DMS53 treated with DMSO at 0.1 percent for 48 hours (cell line): ENCODE measurements at regions not wholly inside any gene's neighbourhood (a gene's known extent, or its start where the extent isn't known, plus 50 kb on each side); places are given as distances from the start of the nearest gene placed in this dataset.
A peak's percentile ranks its signal among the peaks of the same experiment; 100 is the strongest.
"Not testable (repeated sequence)": the region's sequence is repeated elsewhere in the genome, so short reads cannot be mapped to it uniquely, and the experiment has no call there.

Experiments
- DNase-seq: peaks from one replicate; lab custom pipeline; 2025; ENCODE audit not compliant: unreplicated experiment; lab: John Stamatoyannopoulos, UW

- no peak for DNase-seq
Observed at GRCh38 chr3:70740872-70741271, 428.4 kb upstream of the MDFIC2 start.

GRCh38 chr3:70740071-70740470 is 427.6 kb upstream of the MDFIC2 start:
- no peak for DNase-seq

- peak; percentile 28 for DNase-seq
Observed at GRCh38 chr3:70738291-70738681, 425.8 kb upstream of the MDFIC2 start.

- DNase-seq, result peak; percentile 42
Observed at GRCh38 chr3:70737666-70738290, 425.3 kb upstream of the MDFIC2 start.

GRCh38 chr3:70736009-70736408 is 423.6 kb upstream of the MDFIC2 start:
- DNase-seq, result no peak

GRCh38 chr3:70734756-70735155 is 422.3 kb upstream of the MDFIC2 start:
- DNase-seq, result no peak

GRCh38 chr3:70731046-70731445 is 418.6 kb upstream of the MDFIC2 start:
- DNase-seq, result no peak

- no peak for DNase-seq
Observed at GRCh38 chr3:70729845-70730244, 417.4 kb upstream of the MDFIC2 start.

- no peak for DNase-seq
Observed at GRCh38 chr3:70728311-70728710, 415.9 kb upstream of the MDFIC2 start.

GRCh38 chr3:70726961-70727360 is 414.5 kb upstream of the MDFIC2 start:
- no peak for DNase-seq

- no peak for DNase-seq
Observed at GRCh38 chr3:70726096-70726938, 413.9 kb upstream of the MDFIC2 start.

- DNase-seq, result no peak
Observed at GRCh38 chr3:70722018-70722417, 409.6 kb upstream of the MDFIC2 start.

- no peak for DNase-seq
Observed at GRCh38 chr3:70716832-70717231, 404.4 kb upstream of the MDFIC2 start.

GRCh38 chr3:70712449-70713082 is 400.1 kb upstream of the MDFIC2 start:
- DNase-seq, result no peak

- no peak for DNase-seq
Observed at GRCh38 chr3:70703305-70704102, 391.1 kb upstream of the MDFIC2 start.

GRCh38 chr3:70702132-70702531 is 389.7 kb upstream of the MDFIC2 start:
- no peak for DNase-seq

GRCh38 chr3:70684701-70685100 is 372.3 kb upstream of the MDFIC2 start:
- no peak for DNase-seq

- not testable (repeated sequence) for DNase-seq
Observed at GRCh38 chr3:70675810-70676209, 363.4 kb upstream of the MDFIC2 start.

GRCh38 chr3:70658513-70659310 is 346.3 kb upstream of the MDFIC2 start:
- no peak for DNase-seq

GRCh38 chr3:70657454-70657853 is 345.0 kb upstream of the MDFIC2 start:
- DNase-seq, result no peak
